Upper lobe of left lung (tissue), 6 donors: ENCODE measurements at regions not wholly inside any gene's neighbourhood (a gene's known extent, or its start where the extent isn't known, plus 50 kb on each side); places are given as distances from the start of the nearest gene placed in this dataset.

Source experiments
- ATAC-seq, 2 donors: fragments of 200-7000 bp; cut with Tn5 transposase; one replicate each; pipeline ENCODE4 v1.9.1; 2022; ENCODE audit warnings: mild to moderate bottlenecking in 2 of 2, moderate library complexity in 2 of 2; ENCODE audit not compliant: low FRiP score in 2 of 2
- DNase-seq, 2 donors: peaks; one replicate each; pipeline ENCODE4 v3.0.0-alpha.2; 2019 to 2020
- H3K27ac ChIP-seq, 4 donors: fragments of 200-600 bp; sonication (generic); one replicate each; pipeline ENCODE4 v1.5.1; 2016 to 2019
- H3K27me3 ChIP-seq, 4 donors: fragments of 200-600 bp; sonication (generic); one replicate each; pipeline ENCODE4 v1.5.1; 2017 to 2019
- H3K36me3 ChIP-seq, 4 donors: fragments of 200-600 bp; sonication (generic); one replicate each; pipeline ENCODE4 v1.5.1; 2016 to 2019
- H3K4me1 ChIP-seq, 4 donors: fragments of 200-600 bp; sonication (generic); one replicate each; pipeline ENCODE4 v1.5.1; 2018 to 2019
- H3K4me3 ChIP-seq, 4 donors: fragments of 200-600 bp; sonication (generic); one replicate each; pipeline ENCODE4 v1.5.1; 2017 to 2019; ENCODE audit warnings: mild to moderate bottlenecking in 2 of 4, moderate library complexity in 1 of 4
- H3K9me3 ChIP-seq, 4 donors: fragments of 200-600 bp; sonication (generic); one replicate each; pipeline ENCODE4 v1.5.1; 2018 to 2019
- CTCF ChIP-seq, 6 experiments: fragments of 450-650 bp in 4 of 6; fragments of 200-600 bp in 2 of 6; sonication (generic) in 2 of 6; IDR thresholded peaks; one replicate each; pipeline ENCODE4 v1.5.1; 2016 to 2019; ENCODE audit warnings: antibody characterized with exemption in 6 of 6
- EP300 ChIP-seq, 4 donors: sonication (generic); formaldehyde crosslinking; IDR thresholded peaks; one replicate each; pipeline ENCODE4 v1.5.1; 2017; ENCODE audit warnings: antibody characterized with exemption in 4 of 4, control low read depth in 2 of 4
- POLR2A ChIP-seq, 4 donors: fragments of 450-650 bp; IDR thresholded peaks; one replicate each; pipeline ENCODE4 v1.5.1; 2016 to 2017; ENCODE audit warnings: antibody characterized with exemption in 4 of 4, mild to moderate bottlenecking in 2 of 4
- POLR2AphosphoS5 ChIP-seq, 2 donors: sonication (generic); formaldehyde crosslinking; IDR thresholded peaks; one replicate each; pipeline ENCODE4 v1.5.1; 2017; ENCODE audit warnings: antibody characterized with exemption in 2 of 2
- WGBS, 2 donors: methylation state at CpG; one replicate each; pipeline ENCODE4 v1.1.5; 2017 to 2018; 5-methylcytosine and 5-hydroxymethylcytosine counted together
- donor health status: DM: no; HTN: no; CAD: no; lungs with moderate emphysema.
- donor health status: DM: no; HTN: yes; CAD: no; lungs with severe emphysema.

DNA sequence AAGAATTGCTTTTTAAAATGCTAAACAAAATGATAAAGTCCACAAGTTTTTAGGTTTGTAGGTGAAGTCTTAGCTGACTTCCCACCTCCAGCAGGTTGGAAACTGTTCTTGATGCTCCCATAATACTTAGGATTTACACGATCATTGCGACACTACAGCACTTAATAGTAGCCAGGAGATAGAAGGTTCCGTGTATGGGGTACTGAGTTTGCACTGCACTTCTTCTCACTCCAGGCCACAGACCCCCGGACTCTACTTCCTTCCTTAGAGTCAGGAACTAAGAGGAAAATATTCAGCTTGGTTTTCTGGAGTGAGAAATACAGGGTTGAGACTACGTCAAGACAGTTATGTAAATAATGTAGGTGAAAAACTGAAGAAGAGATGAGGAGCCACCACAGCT, 56.1 kb upstream of the SGK1 start:
- peak overlapping the region; percentile 21 to 78 (median 60) for H3K27ac ChIP-seq
- no peaks in the 10 kb centered on the region for H3K9me3 ChIP-seq
- H3K27me3 ChIP-seq: no peaks in the 10 kb centered on the region
- H3K4me1 ChIP-seq: peaks cover 10 to 20% (median 18%) of the 10 kb centered on the region in 4 donors
- ATAC-seq (no peak), DNase-seq (no peak)
- 71 to 85% methylated on average over 5 of the region's 5 CpGs for WGBS, 2 donors
- TF ChIP-seq CTCF (IDR thresholded peaks at IDR 0.05) (no peak), EP300 (IDR thresholded peaks at IDR 0.05) (no peak), POLR2AphosphoS5 (IDR thresholded peaks at IDR 0.05) (no peak), POLR2A (IDR thresholded peaks at IDR 0.05) (no peak)
- H3K36me3 ChIP-seq: no peaks in the 10 kb centered on the region
- H3K4me3 ChIP-seq: no peak overlapping the region

GRCh38 chr6:134373282-134373922, 55.5 kb upstream of the SGK1 start:
- TF ChIP-seq POLR2AphosphoS5 (IDR thresholded peaks at IDR 0.05) (peak in 1 of 2 donors; percentile 25), POLR2A (IDR thresholded peaks at IDR 0.05) (no peak), CTCF (IDR thresholded peaks at IDR 0.05) (no peak), EP300 (IDR thresholded peaks at IDR 0.05) (peak in 2 of 4 donors; percentile 6 to 33)
- peak overlapping the region in 1 of 4 donors; percentile 3 for H3K4me3 ChIP-seq
- peak overlapping the region; percentile 46 to 78 (median 72) for H3K27ac ChIP-seq
- no peaks in the 10 kb centered on the region for H3K27me3 ChIP-seq
- DNase-seq (peak in 1 of 2 donors; percentile 85), ATAC-seq (peak; percentile 65 to 88)
- H3K36me3 ChIP-seq: no peaks in the 10 kb centered on the region
- WGBS, 2 donors: 25 to 27% methylated on average over 5 of the region's 5 CpGs
- no peaks in the 10 kb centered on the region for H3K9me3 ChIP-seq
- peaks cover 10 to 20% (median 17%) of the 10 kb centered on the region in 4 donors for H3K4me1 ChIP-seq

- no peaks in the 10 kb centered on the region for H3K9me3 ChIP-seq
- no peaks in the 10 kb centered on the region for H3K36me3 ChIP-seq
- 62 to 69% methylated on average over 4 of the region's 4 CpGs for WGBS, 2 donors
- H3K4me3 ChIP-seq: peak overlapping the region in 1 of 4 donors; percentile 3
- TF ChIP-seq EP300 (IDR thresholded peaks at IDR 0.05) (peak in 1 of 4 donors; percentile 70), POLR2AphosphoS5 (IDR thresholded peaks at IDR 0.05) (peak in 1 of 2 donors; percentile 26), CTCF (IDR thresholded peaks at IDR 0.05) (no peak), POLR2A (IDR thresholded peaks at IDR 0.05) (peak in 1 of 4 donors; percentile 35)
- peak overlapping the region; percentile 46 to 78 (median 72) for H3K27ac ChIP-seq
- ATAC-seq (peak in 1 of 2 donors; percentile 83), DNase-seq (peak in 1 of 2 donors; percentile 77)
- peaks cover 10 to 20% (median 17%) of the 10 kb centered on the region in 4 donors for H3K4me1 ChIP-seq
- H3K27me3 ChIP-seq: no peaks in the 10 kb centered on the region
These were observed 54.8 kb upstream of the SGK1 start for GRCh38 chr6:134372603-134373281.

DNA sequence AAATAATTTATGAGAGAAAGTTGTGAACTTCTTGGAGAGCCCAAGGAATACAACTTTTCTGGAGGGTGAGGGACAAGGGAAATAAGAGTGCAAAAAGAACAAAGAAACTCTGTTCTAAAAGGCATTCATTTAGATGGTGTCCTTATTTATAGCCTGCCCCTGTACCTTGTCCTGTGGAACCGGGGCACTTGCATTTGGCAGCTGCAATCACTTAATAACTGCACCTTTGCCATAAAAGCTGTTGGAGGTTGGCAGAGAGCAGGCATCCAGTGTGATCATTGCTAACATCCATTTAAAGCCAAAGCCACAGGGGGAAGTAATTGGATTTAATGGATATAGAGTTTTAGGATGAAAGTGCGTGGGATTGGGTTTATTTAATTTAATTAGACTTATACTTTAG, 50.8 kb upstream of the SGK1 start:
- DNase-seq: no peak
- Histone ChIP-seq H3K4me1 (peaks cover 8 to 17% (median 13%) of the 10 kb centered on the region in 4 donors), H3K36me3 (no peaks in the 10 kb centered on the region), H3K4me3 (no peak overlapping the region), H3K27ac (no peak overlapping the region), H3K9me3 (no peaks in the 10 kb centered on the region), H3K27me3 (no peaks in the 10 kb centered on the region)
- WGBS, 2 donors: 82 to 100% methylated on average over 2 of the region's 2 CpGs
- TF ChIP-seq EP300 (IDR thresholded peaks at IDR 0.05): no peak
- no peak for TF ChIP-seq POLR2A (IDR thresholded peaks at IDR 0.05)
- no peak for TF ChIP-seq POLR2AphosphoS5 (IDR thresholded peaks at IDR 0.05)
- no peak for TF ChIP-seq CTCF (IDR thresholded peaks at IDR 0.05)
- ATAC-seq: no peak
